HEK293 (cell line): ENCODE measurements at regions not wholly inside any gene's neighbourhood (a gene's known extent, or its start where the extent isn't known, plus 50 kb on each side); places are given as distances from the start of the nearest gene placed in this dataset.

Experiments used
- CTCF ChIA-PET: fragments of 350-600 bp; formaldehyde crosslinking; extraction: SDS; loops from one replicate; lab custom pipeline; 2021; ENCODE audit warnings: antibody characterized with exemption; lab: Yijun Ruan, JAX
- POLR2A ChIA-PET: fragments of 300-600 bp; formaldehyde crosslinking; extraction: SDS; loops from one replicate; lab custom pipeline; 2020; ENCODE audit warnings: antibody characterized with exemption, inconsistent platforms; lab: Yijun Ruan, JAX
- H3K27ac ChIP-seq: fragments of 200-500 bp; sonication (Bioruptor generic); 2 replicates; pipeline ENCODE4 v1.5.1; 2014; ENCODE audit warnings: low read depth, low read length, control low read depth, inconsistent platforms; ENCODE audit errors: extremely low read depth
- H3K36me3 ChIP-seq, 2 experiments: fragments of 200-500 bp in 1 of 2; sonication (Bioruptor generic) in 1 of 2; 1 replicate in 1 of 2; 2 replicates in 1 of 2; pipeline ENCODE4 v1.5.1; 2014 to 2017; ENCODE audit warnings: inconsistent platforms in 2 of 2, low read length in 2 of 2; ENCODE audit not compliant: control insufficient read depth in 2 of 2, insufficient read depth in 1 of 2
- H3K4me1 ChIP-seq: fragments of 200-500 bp; sonication (Bioruptor generic); 2 replicates; pipeline ENCODE4 v1.5.1; 2014; ENCODE audit warnings: mild to moderate bottlenecking, low read length, inconsistent platforms; ENCODE audit not compliant: control insufficient read depth, insufficient read depth
- H3K4me3 ChIP-seq: 2 replicates; pipeline ENCODE4 v1.5.1; 2011; ENCODE audit warnings: low read depth, mild to moderate bottlenecking, control low read depth, low read length, moderate library complexity
- H3K9me3 ChIP-seq: fragments of 200-500 bp; sonication (Bioruptor generic); 2 replicates; pipeline ENCODE4 v1.5.1; 2014; ENCODE audit warnings: low read depth, low read length, inconsistent platforms; ENCODE audit not compliant: control insufficient read depth, insufficient read depth
- EGR2 ChIP-seq: fragments of 450-650 bp; formaldehyde crosslinking; IDR thresholded peaks from 2 replicates; pipeline ENCODE4 v1.5.1; 2016; ENCODE audit warnings: low read depth, missing biosample characterization, missing genetic modification characterization
- FEZF1 ChIP-seq: fragments of 450-650 bp; formaldehyde crosslinking; IDR thresholded peaks from 2 replicates; pipeline ENCODE4 v1.5.1; 2016; ENCODE audit warnings: missing biosample characterization, missing genetic modification characterization
- GLI2 ChIP-seq: fragments of 450-650 bp; formaldehyde crosslinking; IDR thresholded peaks from 2 replicates; pipeline ENCODE4; 2017; ENCODE audit warnings: missing biosample characterization, missing genetic modification characterization, low read depth, borderline replicate concordance
- OVOL3 ChIP-seq: fragments of 450-650 bp; formaldehyde crosslinking; IDR thresholded peaks from 2 replicates; pipeline ENCODE4 v1.5.1; 2016; ENCODE audit warnings: missing biosample characterization, missing genetic modification characterization
- SCRT1 ChIP-seq: fragments of 450-650 bp; formaldehyde crosslinking; IDR thresholded peaks from 2 replicates; pipeline ENCODE4 v1.5.1; 2016; ENCODE audit warnings: missing biosample characterization, missing genetic modification characterization, borderline replicate concordance
- SCRT2 ChIP-seq: fragments of 450-650 bp; formaldehyde crosslinking; IDR thresholded peaks from 2 replicates; pipeline ENCODE4 v1.5.1; 2016; ENCODE audit warnings: missing biosample characterization, missing genetic modification characterization
- SP7 ChIP-seq: fragments of 450-650 bp; formaldehyde crosslinking; IDR thresholded peaks from 2 replicates; pipeline ENCODE4 v1.5.1; 2016; ENCODE audit warnings: missing biosample characterization, missing genetic modification characterization
- YY2 ChIP-seq: fragments of 450-650 bp; formaldehyde crosslinking; IDR thresholded peaks from 2 replicates; pipeline ENCODE4 v1.5.1; 2016; ENCODE audit warnings: missing biosample characterization, missing genetic modification characterization
- ZEB2 ChIP-seq: fragments of 450-650 bp; formaldehyde crosslinking; IDR thresholded peaks from 2 replicates; pipeline ENCODE4 v1.5.1; 2016; ENCODE audit warnings: missing biosample characterization, missing genetic modification characterization
- ZNF140 ChIP-seq: fragments of 450-650 bp; formaldehyde crosslinking; IDR thresholded peaks from 2 replicates; pipeline ENCODE4 v1.5.1; 2016; ENCODE audit warnings: missing biosample characterization, missing genetic modification characterization
- ZNF16 ChIP-seq: fragments of 450-650 bp; formaldehyde crosslinking; IDR thresholded peaks from 2 replicates; pipeline ENCODE4 v1.5.1; 2016; ENCODE audit warnings: low read depth, missing biosample characterization, missing genetic modification characterization
- ZNF292 ChIP-seq: fragments of 450-650 bp; formaldehyde crosslinking; IDR thresholded peaks from 2 replicates; pipeline ENCODE4 v1.5.1; 2016; ENCODE audit warnings: low read depth, missing biosample characterization, missing genetic modification characterization, borderline replicate concordance
- ZNF37A ChIP-seq: fragments of 450-650 bp; IDR thresholded peaks from 2 replicates; pipeline ENCODE4 v1.5.1; 2018; ENCODE audit warnings: missing biosample characterization, missing genetic modification characterization
- ZNF48 ChIP-seq: fragments of 450-650 bp; formaldehyde crosslinking; IDR thresholded peaks from 2 replicates; pipeline ENCODE4 v1.5.1; 2016; ENCODE audit warnings: missing biosample characterization, missing genetic modification characterization
- ZNF544 ChIP-seq: fragments of 450-650 bp; formaldehyde crosslinking; IDR thresholded peaks from 2 replicates; pipeline ENCODE4 v1.5.0; 2017; ENCODE audit warnings: missing biosample characterization, missing genetic modification characterization
- ZNF548 ChIP-seq: fragments of 450-650 bp; formaldehyde crosslinking; IDR thresholded peaks from 2 replicates; pipeline ENCODE4 v1.5.1; 2016; ENCODE audit warnings: missing biosample characterization, missing genetic modification characterization
- ZNF549 ChIP-seq: fragments of 450-650 bp; IDR thresholded peaks from 2 replicates; pipeline ENCODE4 v1.5.1; 2018; ENCODE audit warnings: missing biosample characterization, missing genetic modification characterization, mild to moderate bottlenecking, inconsistent platforms, moderate library complexity
- ZNF610 ChIP-seq: fragments of 450-650 bp; formaldehyde crosslinking; IDR thresholded peaks from 2 replicates; pipeline ENCODE4 v1.5.1; 2016; ENCODE audit warnings: missing biosample characterization, missing genetic modification characterization, borderline replicate concordance
- ZNF660 ChIP-seq: fragments of 450-650 bp; IDR thresholded peaks from 2 replicates; pipeline ENCODE4 v1.5.1; 2018; ENCODE audit warnings: missing biosample characterization, mild to moderate bottlenecking, missing genetic modification characterization
- ZNF785 ChIP-seq: fragments of 450-650 bp; formaldehyde crosslinking; IDR thresholded peaks from 2 replicates; pipeline ENCODE4 v1.5.1; 2016; ENCODE audit warnings: missing biosample characterization, missing genetic modification characterization
- ZNF843 ChIP-seq: fragments of 450-650 bp; formaldehyde crosslinking; IDR thresholded peaks from 2 replicates; pipeline ENCODE4 v1.5.1; 2016; ENCODE audit warnings: missing biosample characterization, missing genetic modification characterization
- ZXDB ChIP-seq: fragments of 450-650 bp; formaldehyde crosslinking; IDR thresholded peaks from 2 replicates; pipeline ENCODE4 v1.5.1; 2016; ENCODE audit warnings: missing biosample characterization, missing genetic modification characterization
- TF ChIP-seq, protein P1 (sequence below): fragments of 450-650 bp; formaldehyde crosslinking; IDR thresholded peaks from 2 replicates; pipeline ENCODE4 v1.5.1; 2017; ENCODE audit warnings: missing biosample characterization, missing genetic modification characterization
- TF ChIP-seq, protein P2 (sequence below): fragments of 450-650 bp; formaldehyde crosslinking; IDR thresholded peaks from 2 replicates; pipeline ENCODE4 v1.5.1; 2016; ENCODE audit warnings: missing biosample characterization, missing genetic modification characterization
- TF ChIP-seq, protein P3 (sequence below): fragments of 450-650 bp; formaldehyde crosslinking; IDR thresholded peaks from 2 replicates; pipeline ENCODE4 v1.5.1; 2017; ENCODE audit warnings: missing biosample characterization, missing genetic modification characterization
- TF ChIP-seq, protein P4 (sequence below): fragments of 450-650 bp; IDR thresholded peaks from 2 replicates; pipeline ENCODE4 v1.5.1; 2018; ENCODE audit warnings: missing biosample characterization, mild to moderate bottlenecking, missing genetic modification characterization

DNA sequence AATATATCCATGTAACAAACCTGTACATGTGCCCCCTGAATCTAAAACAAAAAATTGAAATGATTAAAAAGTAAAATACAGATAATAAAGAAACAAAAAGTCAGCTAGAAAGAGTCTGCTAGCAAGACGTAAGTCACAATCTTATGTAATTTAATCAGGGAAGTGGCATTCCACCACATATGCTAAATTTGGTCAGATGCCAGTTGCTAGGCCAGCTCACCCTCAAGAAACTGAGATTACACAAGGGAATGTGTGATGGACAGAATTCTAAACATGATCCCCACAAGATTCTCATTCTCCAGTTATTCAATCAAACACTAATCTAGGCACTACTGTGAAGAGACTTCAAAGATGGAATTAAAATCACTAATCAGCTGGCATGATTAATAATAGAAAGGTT lies 689.3 kb downstream of the CENPC start (continued):
- TF ChIP-seq ZNF16 (tag by site-specific recombination): no peak
- TF ChIP-seq ZEB2 (tag by site-specific recombination): no peak
- no peak for TF ChIP-seq ZNF292
- TF ChIP-seq, protein P1, sequence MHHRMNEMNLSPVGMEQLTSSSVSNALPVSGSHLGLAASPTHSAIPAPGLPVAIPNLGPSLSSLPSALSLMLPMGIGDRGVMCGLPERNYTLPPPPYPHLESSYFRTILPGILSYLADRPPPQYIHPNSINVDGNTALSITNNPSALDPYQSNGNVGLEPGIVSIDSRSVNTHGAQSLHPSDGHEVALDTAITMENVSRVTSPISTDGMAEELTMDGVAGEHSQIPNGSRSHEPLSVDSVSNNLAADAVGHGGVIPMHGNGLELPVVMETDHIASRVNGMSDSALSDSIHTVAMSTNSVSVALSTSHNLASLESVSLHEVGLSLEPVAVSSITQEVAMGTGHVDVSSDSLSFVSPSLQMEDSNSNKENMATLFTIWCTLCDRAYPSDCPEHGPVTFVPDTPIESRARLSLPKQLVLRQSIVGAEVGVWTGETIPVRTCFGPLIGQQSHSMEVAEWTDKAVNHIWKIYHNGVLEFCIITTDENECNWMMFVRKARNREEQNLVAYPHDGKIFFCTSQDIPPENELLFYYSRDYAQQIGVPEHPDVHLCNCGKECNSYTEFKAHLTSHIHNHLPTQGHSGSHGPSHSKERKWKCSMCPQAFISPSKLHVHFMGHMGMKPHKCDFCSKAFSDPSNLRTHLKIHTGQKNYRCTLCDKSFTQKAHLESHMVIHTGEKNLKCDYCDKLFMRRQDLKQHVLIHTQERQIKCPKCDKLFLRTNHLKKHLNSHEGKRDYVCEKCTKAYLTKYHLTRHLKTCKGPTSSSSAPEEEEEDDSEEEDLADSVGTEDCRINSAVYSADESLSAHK (tag by site-specific recombination): no peak
- TF ChIP-seq FEZF1 (tag by site-specific recombination): no peak
- no peak for TF ChIP-seq ZNF544
- TF ChIP-seq ZNF37A (tag by site-specific recombination): no peak
- no peak for TF ChIP-seq OVOL3
- no peak for TF ChIP-seq ZNF785 (tag by site-specific recombination)
- no peak for TF ChIP-seq ZNF48 (tag by site-specific recombination)

DNA sequence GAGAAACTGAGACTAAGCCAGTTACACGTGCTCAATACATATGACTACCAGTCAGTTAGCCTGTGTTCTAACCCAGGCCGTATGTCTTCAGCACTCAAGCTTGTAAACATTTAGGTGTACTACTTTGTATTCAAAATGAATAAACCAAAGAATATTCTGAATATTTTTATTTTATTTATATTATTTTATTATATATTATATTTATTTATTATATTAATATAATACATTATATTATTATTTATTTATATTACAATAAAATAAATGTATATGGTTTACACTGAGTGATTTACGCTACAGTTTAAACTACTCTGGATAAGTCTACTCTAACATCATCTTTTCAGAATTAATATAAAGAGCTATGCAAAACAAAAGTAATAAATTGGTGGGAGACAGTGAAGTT lies 691.5 kb downstream of the CENPC start:
- Histone ChIP-seq H3K9me3 (no peaks in the 10 kb centered on the region), H3K27ac (no peak overlapping the region), H3K4me1 (no peaks in the 10 kb centered on the region), H3K4me3 (no peak overlapping the region), H3K36me3 (no peaks in the 10 kb centered on the region)
- TF ChIP-seq ZNF548 (tag by site-specific recombination): no peak
- no peak for TF ChIP-seq ZNF610 (tag by site-specific recombination)
- no peak for TF ChIP-seq ZNF140
- TF ChIP-seq SP7 (tag by site-specific recombination): no peak
- TF ChIP-seq ZNF549 (tag by site-specific recombination): no peak
- no peak for TF ChIP-seq SCRT2 (tag by site-specific recombination)
- ChIA-PET CTCF (no interaction called here), POLR2A (no interaction called here)

DNA sequence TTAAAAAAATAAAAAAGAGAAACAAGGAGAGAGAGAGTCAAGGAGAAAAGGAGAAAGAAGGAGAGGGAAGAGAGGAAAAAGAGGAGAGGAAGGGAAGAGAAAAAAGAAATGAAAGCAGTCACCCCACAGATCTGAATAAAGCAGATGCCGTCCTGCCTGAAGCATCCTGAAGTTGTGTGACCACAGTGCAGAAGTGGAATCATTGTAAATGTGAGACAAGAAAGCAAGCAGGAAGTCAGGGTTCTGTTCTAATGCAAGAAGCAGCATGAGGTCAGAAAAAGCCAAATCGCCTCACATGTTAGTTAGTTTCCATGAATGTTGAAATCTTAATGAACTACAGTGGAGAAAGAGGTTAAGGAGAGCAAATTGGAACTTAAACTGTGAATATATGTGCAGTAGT lies 692.5 kb downstream of the CENPC start:
- no peaks in the 10 kb centered on the region for H3K9me3 ChIP-seq
- POLR2A ChIA-PET: no interaction called here
- CTCF ChIA-PET: no interaction called here
- H3K27ac ChIP-seq: no peak overlapping the region
- no peaks in the 10 kb centered on the region for H3K36me3 ChIP-seq
- H3K4me1 ChIP-seq: no peaks in the 10 kb centered on the region
- H3K4me3 ChIP-seq: no peak overlapping the region
- no peak for TF ChIP-seq SCRT1
- TF ChIP-seq YY2 (tag by site-specific recombination): no peak
- TF ChIP-seq, protein P2, sequence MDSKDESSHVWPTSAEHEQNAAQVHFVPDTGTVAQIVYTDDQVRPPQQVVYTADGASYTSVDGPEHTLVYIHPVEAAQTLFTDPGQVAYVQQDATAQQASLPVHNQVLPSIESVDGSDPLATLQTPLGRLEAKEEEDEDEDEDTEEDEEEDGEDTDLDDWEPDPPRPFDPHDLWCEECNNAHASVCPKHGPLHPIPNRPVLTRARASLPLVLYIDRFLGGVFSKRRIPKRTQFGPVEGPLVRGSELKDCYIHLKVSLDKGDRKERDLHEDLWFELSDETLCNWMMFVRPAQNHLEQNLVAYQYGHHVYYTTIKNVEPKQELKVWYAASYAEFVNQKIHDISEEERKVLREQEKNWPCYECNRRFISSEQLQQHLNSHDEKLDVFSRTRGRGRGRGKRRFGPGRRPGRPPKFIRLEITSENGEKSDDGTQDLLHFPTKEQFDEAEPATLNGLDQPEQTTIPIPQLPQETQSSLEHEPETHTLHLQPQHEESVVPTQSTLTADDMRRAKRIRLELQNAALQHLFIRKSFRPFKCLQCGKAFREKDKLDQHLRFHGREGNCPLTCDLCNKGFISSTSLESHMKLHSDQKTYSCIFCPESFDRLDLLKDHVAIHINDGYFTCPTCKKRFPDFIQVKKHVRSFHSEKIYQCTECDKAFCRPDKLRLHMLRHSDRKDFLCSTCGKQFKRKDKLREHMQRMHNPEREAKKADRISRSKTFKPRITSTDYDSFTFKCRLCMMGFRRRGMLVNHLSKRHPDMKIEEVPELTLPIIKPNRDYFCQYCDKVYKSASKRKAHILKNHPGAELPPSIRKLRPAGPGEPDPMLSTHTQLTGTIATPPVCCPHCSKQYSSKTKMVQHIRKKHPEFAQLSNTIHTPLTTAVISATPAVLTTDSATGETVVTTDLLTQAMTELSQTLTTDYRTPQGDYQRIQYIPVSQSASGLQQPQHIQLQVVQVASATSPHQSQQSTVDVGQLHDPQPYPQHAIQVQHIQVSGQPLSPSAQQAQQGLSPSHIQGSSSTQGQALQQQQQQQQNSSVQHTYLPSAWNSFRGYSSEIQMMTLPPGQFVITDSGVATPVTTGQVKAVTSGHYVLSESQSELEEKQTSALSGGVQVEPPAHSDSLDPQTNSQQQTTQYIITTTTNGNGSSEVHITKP (tag by site-specific recombination): no peak
- no peak for TF ChIP-seq ZXDB (tag by site-specific recombination)
- no peak for TF ChIP-seq ZNF843 (tag by site-specific recombination)
- TF ChIP-seq, protein P3, sequence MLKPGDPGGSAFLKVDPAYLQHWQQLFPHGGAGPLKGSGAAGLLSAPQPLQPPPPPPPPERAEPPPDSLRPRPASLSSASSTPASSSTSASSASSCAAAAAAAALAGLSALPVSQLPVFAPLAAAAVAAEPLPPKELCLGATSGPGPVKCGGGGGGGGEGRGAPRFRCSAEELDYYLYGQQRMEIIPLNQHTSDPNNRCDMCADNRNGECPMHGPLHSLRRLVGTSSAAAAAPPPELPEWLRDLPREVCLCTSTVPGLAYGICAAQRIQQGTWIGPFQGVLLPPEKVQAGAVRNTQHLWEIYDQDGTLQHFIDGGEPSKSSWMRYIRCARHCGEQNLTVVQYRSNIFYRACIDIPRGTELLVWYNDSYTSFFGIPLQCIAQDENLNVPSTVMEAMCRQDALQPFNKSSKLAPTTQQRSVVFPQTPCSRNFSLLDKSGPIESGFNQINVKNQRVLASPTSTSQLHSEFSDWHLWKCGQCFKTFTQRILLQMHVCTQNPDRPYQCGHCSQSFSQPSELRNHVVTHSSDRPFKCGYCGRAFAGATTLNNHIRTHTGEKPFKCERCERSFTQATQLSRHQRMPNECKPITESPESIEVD (tag by site-specific recombination): no peak
- no peak for TF ChIP-seq EGR2 (tag by site-specific recombination)
- TF ChIP-seq ZNF660 (tag by site-specific recombination): no peak
- TF ChIP-seq, protein P4, sequence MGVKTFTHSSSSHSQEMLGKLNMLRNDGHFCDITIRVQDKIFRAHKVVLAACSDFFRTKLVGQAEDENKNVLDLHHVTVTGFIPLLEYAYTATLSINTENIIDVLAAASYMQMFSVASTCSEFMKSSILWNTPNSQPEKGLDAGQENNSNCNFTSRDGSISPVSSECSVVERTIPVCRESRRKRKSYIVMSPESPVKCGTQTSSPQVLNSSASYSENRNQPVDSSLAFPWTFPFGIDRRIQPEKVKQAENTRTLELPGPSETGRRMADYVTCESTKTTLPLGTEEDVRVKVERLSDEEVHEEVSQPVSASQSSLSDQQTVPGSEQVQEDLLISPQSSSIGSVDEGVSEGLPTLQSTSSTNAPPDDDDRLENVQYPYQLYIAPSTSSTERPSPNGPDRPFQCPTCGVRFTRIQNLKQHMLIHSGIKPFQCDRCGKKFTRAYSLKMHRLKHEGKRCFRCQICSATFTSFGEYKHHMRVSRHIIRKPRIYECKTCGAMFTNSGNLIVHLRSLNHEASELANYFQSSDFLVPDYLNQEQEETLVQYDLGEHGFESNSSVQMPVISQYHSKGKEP (tag by site-specific recombination): no peak
- no peak for TF ChIP-seq GLI2
